Omental fat pad (tissue), 3 donors: ENCODE measurements at regions not wholly inside any gene's neighbourhood (a gene's known extent, or its start where the extent isn't known, plus 50 kb on each side); places are given as distances from the start of the nearest gene placed in this dataset.

Experiments used
- ATAC-seq: fragments of 150-250 bp; one replicate; pipeline ENCODE4 v1.9.1; 2016; ENCODE audit warnings: mild to moderate bottlenecking, moderate library complexity; ENCODE audit not compliant: low FRiP score
- DNase-seq: peaks from one replicate; pipeline ENCODE4 v3.0.0-alpha.2; 2019; ENCODE audit warnings: low spot score
- CTCF ChIP-seq, 3 donors: fragments of 450-650 bp; IDR thresholded peaks; one replicate each; pipeline ENCODE4 v1.5.1; 2016 to 2017; ENCODE audit warnings: antibody characterized with exemption in 3 of 3, mild to moderate bottlenecking in 3 of 3, moderate library complexity in 2 of 3

GRCh38 chrX:97847885-97848679, 964.4 kb downstream of the RPA4 start:
- no peak for TF ChIP-seq CTCF (IDR thresholded peaks at IDR 0.05)
- no peak for ATAC-seq
- DNase-seq: no peak

DNA sequence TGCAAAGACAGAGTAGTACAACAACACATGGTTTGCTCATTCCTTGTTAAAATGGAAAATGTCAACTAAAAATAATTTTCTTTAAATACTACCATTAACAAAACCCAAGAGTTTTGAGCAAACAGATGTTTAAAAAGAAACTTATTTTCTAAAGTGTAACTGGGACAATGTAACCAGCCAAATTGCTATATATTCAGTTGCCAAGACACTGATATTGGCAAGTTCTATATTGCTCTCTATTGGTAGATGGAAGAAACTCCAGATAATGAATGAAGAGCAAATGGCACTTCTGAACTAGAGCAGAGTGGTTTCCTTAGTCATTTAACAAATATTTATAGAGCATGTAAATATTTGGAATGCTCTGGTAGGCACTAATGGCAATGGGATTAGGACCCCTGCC, 966.2 kb downstream of the RPA4 start:
- TF ChIP-seq CTCF (IDR thresholded peaks at IDR 0.05): no peak

GRCh38 chrX:97850911-97851310, 967.2 kb downstream of the RPA4 start:
- ATAC-seq: no peak
- no peak for DNase-seq
- no peak for TF ChIP-seq CTCF (IDR thresholded peaks at IDR 0.05)

More for the DNA sequence above, 966.2 kb downstream of the RPA4 start:
- DNase-seq (no peak), ATAC-seq (no peak)

DNA sequence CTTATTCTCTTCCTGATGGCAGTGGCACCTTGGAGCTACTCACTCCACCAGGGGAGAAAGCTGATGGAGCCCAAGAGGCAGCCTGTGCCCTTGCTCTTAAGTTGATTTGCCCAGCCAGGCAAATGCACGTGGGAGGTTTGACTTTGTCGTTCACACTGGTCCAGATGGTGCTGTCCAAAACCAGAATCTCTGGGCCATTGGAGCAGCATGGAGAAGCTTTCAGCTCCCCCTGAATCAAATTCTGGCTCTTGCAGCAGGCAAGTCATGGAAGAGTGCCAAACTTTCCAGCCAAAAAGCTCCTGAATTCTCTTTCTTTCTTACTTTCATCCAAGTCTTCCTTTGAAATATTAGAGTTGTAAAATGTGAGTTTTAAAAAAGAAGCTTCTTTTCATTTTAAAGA, 970.4 kb downstream of the RPA4 start:
- no peak for DNase-seq
- TF ChIP-seq CTCF (IDR thresholded peaks at IDR 0.05): no peak
- no peak for ATAC-seq

- no peak for TF ChIP-seq CTCF (IDR thresholded peaks at IDR 0.05)
- ATAC-seq: no peak
- DNase-seq: no peak
These were observed 974.9 kb downstream of the RPA4 start for GRCh38 chrX:97858592-97858991.

GRCh38 chrX:97860226-97860625, 976.5 kb downstream of the RPA4 start:
- no peak for TF ChIP-seq CTCF (IDR thresholded peaks at IDR 0.05)
- ATAC-seq: no peak
- no peak for DNase-seq

DNA sequence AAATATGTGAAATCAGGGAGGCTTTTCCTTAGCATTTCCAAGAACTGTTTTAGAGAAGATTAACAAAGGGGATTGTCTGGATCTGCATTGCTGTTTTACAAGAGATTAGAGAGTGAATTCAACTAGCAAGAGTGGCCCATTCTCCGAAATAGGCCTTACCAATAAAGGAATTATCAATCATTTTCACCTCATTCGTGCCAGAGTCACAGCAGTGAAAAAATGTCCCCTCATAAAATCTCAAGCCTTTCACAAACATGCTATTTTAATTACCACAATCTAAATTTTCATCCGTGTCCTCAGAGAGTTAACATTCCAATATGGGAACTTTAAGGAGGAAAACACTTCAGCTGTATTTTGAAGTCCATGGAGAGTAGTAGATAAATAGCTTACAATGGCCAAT, 979.6 kb downstream of the RPA4 start:
- ATAC-seq: no peak
- no peak for TF ChIP-seq CTCF (IDR thresholded peaks at IDR 0.05)
- no peak for DNase-seq
